A673 (cell line): ENCODE measurements at regions not wholly inside any gene's neighbourhood (a gene's known extent, or its start where the extent isn't known, plus 50 kb on each side); places are given as distances from the start of the nearest gene placed in this dataset.

Experiments
- CTCF ChIP-seq: fragments of 300-800, 200-600 bp; sonication (generic); conservative IDR thresholded peaks from 2 replicates; pipeline ENCODE4 v1.5.1; 2017; ENCODE audit warnings: low read depth, mild to moderate bottlenecking, antibody characterized with exemption, low read length, moderate library complexity, mixed read lengths
- EZH2 ChIP-seq: fragments of 200-600 bp; sonication (generic); IDR thresholded peaks from 2 replicates; pipeline ENCODE4 v1.6.1; 2017; ENCODE audit warnings: borderline replicate concordance, low read depth, mild to moderate bottlenecking, mixed read lengths, antibody characterized with exemption, low read length; ENCODE audit not compliant: poor library complexity, severe bottlenecking

- TF ChIP-seq EZH2 (no peak), CTCF (no peak)
Observed at GRCh38 chr2:13015532-13016320, 299.0 kb downstream of the TRIB2 start.
